Fibroblast of peridontal ligament (primary cell): ENCODE measurements at regions not wholly inside any gene's neighbourhood (a gene's known extent, or its start where the extent isn't known, plus 50 kb on each side); places are given as distances from the start of the nearest gene placed in this dataset.
A peak's percentile ranks its signal among the peaks of the same experiment; 100 is the strongest.
"Not testable (repeated sequence)": the region's sequence is repeated elsewhere in the genome, so short reads cannot be mapped to it uniquely, and the experiment has no call there.

ENCODE experiments used
- DNase-seq: peaks from one replicate; pipeline ENCODE4 v3.0.0-alpha.2; 2010; ENCODE audit errors: extremely low read depth

- DNase-seq = no peak
Measured at GRCh38 chr14:85061256-85061655, 468.7 kb upstream of the FLRT2 start.

- DNase-seq = no peak
Measured at GRCh38 chr14:85063747-85064146, 466.2 kb upstream of the FLRT2 start.

GRCh38 chr14:85071447-85071846 lies 458.5 kb upstream of the FLRT2 start:
- DNase-seq = no peak

- DNase-seq = no peak
Measured at GRCh38 chr14:85074955-85075354, 455.0 kb upstream of the FLRT2 start.

- DNase-seq = no peak
Measured at GRCh38 chr14:85075694-85076476, 454.1 kb upstream of the FLRT2 start.

- DNase-seq = not testable (repeated sequence)
Measured at GRCh38 chr14:85077716-85078115, 452.2 kb upstream of the FLRT2 start.

GRCh38 chr14:85079842-85080730 lies 449.9 kb upstream of the FLRT2 start:
- no peak for DNase-seq

- no peak for DNase-seq
Measured at GRCh38 chr14:85084344-85084743, 445.6 kb upstream of the FLRT2 start.

GRCh38 chr14:85085981-85086380 lies 444.0 kb upstream of the FLRT2 start:
- DNase-seq = no peak

- DNase-seq = peak; percentile 34
Measured at GRCh38 chr14:85087201-85087600, 442.7 kb upstream of the FLRT2 start.

GRCh38 chr14:85088192-85088591 lies 441.8 kb upstream of the FLRT2 start:
- peak; percentile 55 for DNase-seq

GRCh38 chr14:85090681-85091080 lies 439.3 kb upstream of the FLRT2 start:
- peak; percentile 5 for DNase-seq

- DNase-seq = peak; percentile 18
Measured at GRCh38 chr14:85093631-85094330, 436.2 kb upstream of the FLRT2 start.

- DNase-seq = no peak
Measured at GRCh38 chr14:85102591-85102990, 427.4 kb upstream of the FLRT2 start.

GRCh38 chr14:85106506-85106905 lies 423.4 kb upstream of the FLRT2 start:
- DNase-seq = no peak

GRCh38 chr14:85112762-85113161 lies 417.2 kb upstream of the FLRT2 start:
- no peak for DNase-seq

- DNase-seq = no peak
Measured at GRCh38 chr14:85115921-85116320, 414.0 kb upstream of the FLRT2 start.

GRCh38 chr14:85118274-85118673 lies 411.7 kb upstream of the FLRT2 start:
- DNase-seq = no peak

- DNase-seq = peak; percentile 83
Measured at GRCh38 chr14:85122690-85123089, 407.3 kb upstream of the FLRT2 start.

GRCh38 chr14:85123755-85124154 lies 406.2 kb upstream of the FLRT2 start:
- no peak for DNase-seq

GRCh38 chr14:85124631-85125290 lies 405.2 kb upstream of the FLRT2 start:
- peak; percentile 3 for DNase-seq

GRCh38 chr14:85125291-85125670 lies 404.7 kb upstream of the FLRT2 start:
- DNase-seq = no peak
